Activated naive CD8-positive, alpha-beta T cell treated with anti-CD3 and anti-CD28 coated beads, Interleukin-2, amount 10 ng/mL, durations not matched to agents 7 days and 5 days (primary cell): ENCODE measurements at regions not wholly inside any gene's neighbourhood (a gene's known extent, or its start where the extent isn't known, plus 50 kb on each side); places are given as distances from the start of the nearest gene placed in this dataset.

ENCODE experiments used
- ATAC-seq: fragments of 150-1000 bp; cut with Tn5 transposase; one replicate; pipeline ENCODE4 v1.10.0; 2021; ENCODE audit warnings: low read depth, moderate library complexity
- POLR2A ChIA-PET: fragments of 350-600 bp; sonication (Branson Sonifier 250); formaldehyde crosslinking; loops from one replicate; lab custom pipeline; 2021; ENCODE audit warnings: antibody characterized with exemption; lab: Charles Lee
- DNase-seq: peaks from one replicate; pipeline ENCODE4 v3.0.0; 2021
- H3K27ac Mint-ChIP-seq: one replicate; pipeline ENCODE4 v1.8.0; 2022; ENCODE audit warnings: mild to moderate bottlenecking, mixed read lengths
- H3K27me3 Mint-ChIP-seq: one replicate; pipeline ENCODE4 v1.8.0; 2022; ENCODE audit warnings: mild to moderate bottlenecking, moderate library complexity, mixed read lengths
- H3K36me3 Mint-ChIP-seq: one replicate; pipeline ENCODE4 v1.8.0; 2021; ENCODE audit warnings: mild to moderate bottlenecking, mixed read lengths
- H3K4me1 Mint-ChIP-seq: one replicate; pipeline ENCODE4 v1.8.0; 2021; ENCODE audit warnings: mixed read lengths
- H3K4me3 Mint-ChIP-seq: one replicate; pipeline ENCODE4 v1.8.0; 2022; ENCODE audit warnings: mild to moderate bottlenecking, moderate library complexity, mixed read lengths
- H3K9me3 Mint-ChIP-seq: one replicate; pipeline ENCODE4 v1.8.0; 2021; ENCODE audit warnings: mixed read lengths

GRCh38 chr15:69627548-69628158, 175.0 kb downstream of the RPLP1 start:
- peaks cover 2% of the 10 kb centered on the region for H3K36me3 Mint-ChIP-seq
- DNase-seq (no peak), ATAC-seq (no peak)
- H3K27me3 Mint-ChIP-seq = peaks cover 45% of the 10 kb centered on the region
- H3K4me1 Mint-ChIP-seq = peaks cover 7% of the 10 kb centered on the region
- H3K4me3 Mint-ChIP-seq = no peak overlapping the region
- POLR2A ChIA-PET = no interaction called here
- peaks cover 2% of the 10 kb centered on the region for H3K9me3 Mint-ChIP-seq
- H3K27ac Mint-ChIP-seq = no peak overlapping the region

- peaks cover 2% of the 10 kb centered on the region for H3K9me3 Mint-ChIP-seq
- peaks cover 51% of the 10 kb centered on the region for H3K27me3 Mint-ChIP-seq
- POLR2A ChIA-PET = no interaction called here
- H3K36me3 Mint-ChIP-seq = peaks cover 2% of the 10 kb centered on the region
- H3K27ac Mint-ChIP-seq = no peak overlapping the region
- no peak overlapping the region for H3K4me3 Mint-ChIP-seq
- DNase-seq = no peak
- no peak for ATAC-seq
- H3K4me1 Mint-ChIP-seq = peaks cover 7% of the 10 kb centered on the region
Measured at GRCh38 chr15:69628256-69629093, 175.9 kb downstream of the RPLP1 start.

- Mint-ChIP-seq H3K27ac (no peak overlapping the region), H3K27me3 (peaks cover 49% of the 10 kb centered on the region), H3K4me3 (no peak overlapping the region), H3K4me1 (peaks cover 4% of the 10 kb centered on the region), H3K36me3 (peaks cover 2% of the 10 kb centered on the region), H3K9me3 (no peaks in the 10 kb centered on the region)
- DNase-seq (no peak), ATAC-seq (no peak)
- POLR2A ChIA-PET = no interaction called here
Measured at GRCh38 chr15:69629631-69630161, 177.1 kb downstream of the RPLP1 start.

- ATAC-seq (no peak), DNase-seq (no peak)
- Mint-ChIP-seq H3K4me3 (no peak overlapping the region), H3K4me1 (peaks cover 3% of the 10 kb centered on the region), H3K36me3 (peaks cover 3% of the 10 kb centered on the region), H3K9me3 (peaks cover 2% of the 10 kb centered on the region), H3K27ac (no peak overlapping the region), H3K27me3 (peaks cover 46% of the 10 kb centered on the region)
- POLR2A ChIA-PET = no interaction called here
Measured at GRCh38 chr15:69631005-69631404, 178.4 kb downstream of the RPLP1 start.

GRCh38 chr15:69631978-69632377, 179.4 kb downstream of the RPLP1 start:
- Mint-ChIP-seq H3K4me1 (peaks cover 7% of the 10 kb centered on the region), H3K36me3 (peaks cover 4% of the 10 kb centered on the region), H3K9me3 (peaks cover 3% of the 10 kb centered on the region), H3K27ac (no peak overlapping the region), H3K4me3 (no peak overlapping the region), H3K27me3 (peaks cover 48% of the 10 kb centered on the region)
- DNase-seq = no peak
- POLR2A ChIA-PET = no interaction called here
- ATAC-seq = no peak

GRCh38 chr15:69634860-69635259, 182.2 kb downstream of the RPLP1 start:
- peaks cover 10% of the 10 kb centered on the region for H3K9me3 Mint-ChIP-seq
- no peak overlapping the region for H3K4me3 Mint-ChIP-seq
- peaks cover 48% of the 10 kb centered on the region for H3K27me3 Mint-ChIP-seq
- H3K4me1 Mint-ChIP-seq = peaks cover 12% of the 10 kb centered on the region
- no peak overlapping the region for H3K27ac Mint-ChIP-seq
- peaks cover 4% of the 10 kb centered on the region for H3K36me3 Mint-ChIP-seq
- ATAC-seq = no peak
- no peak for DNase-seq
- POLR2A ChIA-PET = no interaction called here

- Mint-ChIP-seq H3K36me3 (peaks cover 4% of the 10 kb centered on the region), H3K9me3 (peaks cover 17% of the 10 kb centered on the region), H3K4me1 (peaks cover 12% of the 10 kb centered on the region), H3K27ac (no peak overlapping the region), H3K27me3 (peaks cover 47% of the 10 kb centered on the region), H3K4me3 (no peak overlapping the region)
- no peak for ATAC-seq
- POLR2A ChIA-PET = no interaction called here
- DNase-seq = no peak
Measured at GRCh38 chr15:69636169-69636915, 183.7 kb downstream of the RPLP1 start.

GRCh38 chr15:69637818-69638217, 185.2 kb downstream of the RPLP1 start:
- no peak for ATAC-seq
- H3K4me3 Mint-ChIP-seq = no peak overlapping the region
- peaks cover 19% of the 10 kb centered on the region for H3K9me3 Mint-ChIP-seq
- DNase-seq = no peak
- POLR2A ChIA-PET = no interaction called here
- H3K27ac Mint-ChIP-seq = no peak overlapping the region
- peaks cover 4% of the 10 kb centered on the region for H3K36me3 Mint-ChIP-seq
- peaks cover 39% of the 10 kb centered on the region for H3K27me3 Mint-ChIP-seq
- peaks cover 9% of the 10 kb centered on the region for H3K4me1 Mint-ChIP-seq

- POLR2A ChIA-PET = no interaction called here
- peaks cover 20% of the 10 kb centered on the region for H3K27me3 Mint-ChIP-seq
- H3K27ac Mint-ChIP-seq = no peak overlapping the region
- peaks cover 5% of the 10 kb centered on the region for H3K36me3 Mint-ChIP-seq
- DNase-seq (no peak), ATAC-seq (no peak)
- no peak overlapping the region for H3K4me3 Mint-ChIP-seq
- H3K4me1 Mint-ChIP-seq = no peaks in the 10 kb centered on the region
- peaks cover 15% of the 10 kb centered on the region for H3K9me3 Mint-ChIP-seq
Measured at GRCh38 chr15:69643476-69643875, 190.9 kb downstream of the RPLP1 start.

- POLR2A ChIA-PET = no interaction called here
- Mint-ChIP-seq H3K4me1 (peaks cover 3% of the 10 kb centered on the region), H3K36me3 (peaks cover 5% of the 10 kb centered on the region), H3K4me3 (no peak overlapping the region), H3K27me3 (peaks cover 20% of the 10 kb centered on the region), H3K9me3 (peaks cover 13% of the 10 kb centered on the region), H3K27ac (no peak overlapping the region)
- DNase-seq (no peak), ATAC-seq (no peak)
Measured at GRCh38 chr15:69643971-69644370, 191.4 kb downstream of the RPLP1 start.

GRCh38 chr15:69644876-69645275, 192.3 kb downstream of the RPLP1 start:
- Mint-ChIP-seq H3K27ac (no peak overlapping the region), H3K4me1 (peaks cover 5% of the 10 kb centered on the region), H3K27me3 (peaks cover 20% of the 10 kb centered on the region), H3K36me3 (peaks cover 5% of the 10 kb centered on the region), H3K4me3 (no peak overlapping the region), H3K9me3 (peaks cover 9% of the 10 kb centered on the region)
- ATAC-seq (no peak), DNase-seq (no peak)
- POLR2A ChIA-PET = no interaction called here

- POLR2A ChIA-PET = no interaction called here
- no peak for ATAC-seq
- no peak overlapping the region for H3K27ac Mint-ChIP-seq
- H3K27me3 Mint-ChIP-seq = peaks cover 14% of the 10 kb centered on the region
- peaks cover 7% of the 10 kb centered on the region for H3K4me1 Mint-ChIP-seq
- H3K4me3 Mint-ChIP-seq = no peak overlapping the region
- peaks cover 1% of the 10 kb centered on the region for H3K9me3 Mint-ChIP-seq
- DNase-seq = no peak
- H3K36me3 Mint-ChIP-seq = peaks cover 3% of the 10 kb centered on the region
Measured at GRCh38 chr15:69647142-69647513, 194.5 kb downstream of the RPLP1 start.

GRCh38 chr15:69648212-69648611, 195.6 kb downstream of the RPLP1 start:
- Mint-ChIP-seq H3K4me1 (peaks cover 10% of the 10 kb centered on the region), H3K4me3 (no peak overlapping the region), H3K9me3 (peaks cover 1% of the 10 kb centered on the region), H3K36me3 (peaks cover 3% of the 10 kb centered on the region), H3K27ac (no peak overlapping the region), H3K27me3 (peaks cover 15% of the 10 kb centered on the region)
- no peak for DNase-seq
- ATAC-seq = no peak
- POLR2A ChIA-PET = no interaction called here
